Right lung (tissue), 2 donors: ENCODE measurements at regions not wholly inside any gene's neighbourhood (a gene's known extent, or its start where the extent isn't known, plus 50 kb on each side); places are given as distances from the start of the nearest gene placed in this dataset.

Source experiments
- DNase-seq, 2 donors: peaks; one replicate each; pipeline ENCODE4 v3.0.0-alpha.2; 2013

GRCh38 chr4:104964410-104965175 lies 182.1 kb upstream of the TET2 start:
- DNase-seq: no peak

GRCh38 chr4:104966349-104967033 lies 180.2 kb upstream of the TET2 start:
- DNase-seq: peak in 1 of 2 donors; percentile 32

- DNase-seq: no peak
These were observed 179.7 kb upstream of the TET2 start for GRCh38 chr4:104967034-104967401.

GRCh38 chr4:104969394-104970082 lies 177.1 kb upstream of the TET2 start:
- DNase-seq: no peak

- DNase-seq: no peak
These were observed 175.2 kb upstream of the TET2 start for GRCh38 chr4:104971462-104971861.

- no peak for DNase-seq
These were observed 173.0 kb upstream of the TET2 start for GRCh38 chr4:104973708-104974107.

- no peak for DNase-seq
These were observed 171.1 kb upstream of the TET2 start for GRCh38 chr4:104975617-104976016.

DNA sequence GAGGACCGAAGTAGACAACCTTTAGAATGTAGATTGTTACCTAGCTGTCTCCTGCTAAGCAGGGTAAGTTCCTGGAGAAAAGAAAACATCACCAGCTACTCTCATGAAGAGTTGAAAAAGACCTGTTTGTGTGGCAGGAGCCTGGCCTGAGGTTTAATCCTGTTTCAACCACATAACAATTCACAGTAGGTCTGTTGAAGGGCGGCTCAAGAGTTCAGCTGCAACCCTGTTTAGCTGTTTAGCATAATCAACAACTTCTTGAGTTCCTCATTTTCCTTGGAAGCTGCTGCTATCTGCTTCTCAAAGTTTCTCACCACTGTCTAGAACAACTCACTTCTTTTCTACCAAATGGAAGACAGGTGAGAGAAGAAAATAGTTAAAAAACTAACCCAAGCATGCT lies 170.4 kb upstream of the TET2 start:
- DNase-seq: no peak

DNA sequence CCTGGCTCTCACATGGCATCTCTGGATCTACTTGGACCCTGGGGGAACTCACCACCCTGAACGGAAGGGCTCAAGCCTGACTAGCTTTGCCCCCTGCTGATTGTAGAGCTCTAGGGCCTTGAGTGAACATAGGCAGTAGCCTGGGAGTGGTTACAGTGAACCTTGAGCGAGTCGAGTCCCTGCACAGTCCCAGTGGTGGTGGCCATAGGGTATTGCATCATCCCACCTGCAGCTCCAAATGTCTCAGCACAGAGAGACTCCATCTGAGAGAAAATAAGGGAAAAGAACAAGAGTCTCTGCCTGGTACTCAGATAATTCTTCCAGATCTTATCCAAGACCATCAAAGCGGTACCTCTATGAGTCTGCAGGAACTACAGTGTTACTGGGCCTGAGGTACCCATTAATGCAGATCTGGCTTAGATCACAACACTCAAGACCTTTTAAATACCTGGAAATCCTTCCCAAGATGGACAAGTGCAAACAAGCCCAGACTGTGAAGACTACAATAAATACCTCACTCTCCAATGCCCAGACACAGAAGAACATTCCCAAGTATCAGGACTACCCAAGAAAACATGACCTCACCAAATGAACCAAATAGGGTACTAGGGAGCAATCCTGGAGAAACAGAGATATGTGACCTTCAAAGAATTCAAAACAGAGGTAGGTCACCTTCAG lies 167.5 kb upstream of the TET2 start:
- no peak for DNase-seq

DNA sequence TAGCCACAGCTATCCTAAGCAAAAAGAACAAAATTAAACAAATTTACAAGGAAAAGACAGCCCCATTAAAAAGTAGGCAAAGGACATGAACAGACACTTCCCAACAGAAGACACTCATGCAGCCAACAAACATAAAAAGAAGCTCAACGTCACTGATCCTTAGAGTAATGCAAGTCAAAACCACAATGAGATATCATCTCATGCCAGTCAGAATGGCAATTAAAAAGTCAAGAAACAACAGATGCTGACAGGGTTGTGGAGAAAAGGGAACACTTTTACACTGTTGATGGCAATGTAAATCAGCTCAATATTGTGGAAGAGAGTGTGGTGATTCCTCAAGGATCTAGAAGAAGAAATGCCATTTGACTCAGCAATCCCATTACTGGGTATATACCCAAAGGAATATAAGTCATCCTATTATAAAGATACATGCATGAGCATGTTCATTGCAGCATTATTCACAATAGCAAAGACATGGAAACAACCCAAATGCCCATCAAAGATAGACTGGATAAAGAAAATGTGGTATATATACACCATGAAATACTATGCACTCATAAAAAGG lies 163.0 kb upstream of the TET2 start:
- DNase-seq: no peak

DNA sequence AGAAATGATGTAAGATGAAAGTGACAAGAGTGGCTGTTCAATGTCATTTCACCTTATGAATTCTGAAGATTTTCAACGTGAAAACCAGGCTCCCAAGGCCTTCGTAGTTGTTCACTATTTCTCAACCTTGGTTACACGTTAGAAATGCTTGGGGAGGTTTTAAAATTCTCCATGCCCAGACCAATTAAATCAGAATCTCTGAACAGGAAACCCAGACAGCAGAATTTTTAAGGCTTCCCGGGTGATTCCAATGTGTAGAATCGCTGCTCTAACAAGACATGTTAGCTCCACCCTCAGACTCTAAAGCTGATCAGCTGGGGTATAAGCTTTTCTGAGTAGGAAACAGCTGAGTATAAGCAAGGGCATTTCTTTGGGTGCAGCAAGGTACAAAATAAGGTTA lies 160.4 kb upstream of the TET2 start:
- no peak for DNase-seq

DNA sequence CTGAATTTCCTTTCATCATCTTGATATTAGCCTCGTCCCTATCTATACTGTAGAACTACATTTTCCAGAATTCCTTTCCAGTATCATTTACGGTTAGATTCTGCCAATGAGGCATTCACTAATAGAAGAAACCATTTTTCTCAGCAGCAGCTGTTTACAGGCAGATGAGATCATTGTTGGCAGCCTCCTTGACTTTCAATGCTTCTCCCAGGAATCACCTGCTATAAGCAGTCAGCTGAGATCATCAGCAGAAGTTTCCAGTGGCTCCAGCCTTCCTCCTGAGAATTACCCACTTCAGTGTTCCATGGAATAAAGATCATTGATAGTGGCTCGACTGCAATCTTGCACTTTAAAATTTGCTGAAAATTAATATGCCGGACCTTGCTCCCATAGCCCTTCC lies 157.3 kb upstream of the TET2 start:
- no peak for DNase-seq

GRCh38 chr4:105002278-105002677 lies 144.4 kb upstream of the TET2 start:
- no peak for DNase-seq

- no peak for DNase-seq
These were observed 132.4 kb upstream of the TET2 start for GRCh38 chr4:105014234-105014633.

- no peak for DNase-seq
These were observed 132.0 kb upstream of the TET2 start for GRCh38 chr4:105014635-105015034.

- DNase-seq: no peak
These were observed 130.9 kb upstream of the TET2 start for GRCh38 chr4:105015750-105016149.

- no peak for DNase-seq
These were observed 123.6 kb upstream of the TET2 start for GRCh38 chr4:105022811-105023667.

GRCh38 chr4:105023668-105024055 lies 123.0 kb upstream of the TET2 start:
- DNase-seq: no peak

DNA sequence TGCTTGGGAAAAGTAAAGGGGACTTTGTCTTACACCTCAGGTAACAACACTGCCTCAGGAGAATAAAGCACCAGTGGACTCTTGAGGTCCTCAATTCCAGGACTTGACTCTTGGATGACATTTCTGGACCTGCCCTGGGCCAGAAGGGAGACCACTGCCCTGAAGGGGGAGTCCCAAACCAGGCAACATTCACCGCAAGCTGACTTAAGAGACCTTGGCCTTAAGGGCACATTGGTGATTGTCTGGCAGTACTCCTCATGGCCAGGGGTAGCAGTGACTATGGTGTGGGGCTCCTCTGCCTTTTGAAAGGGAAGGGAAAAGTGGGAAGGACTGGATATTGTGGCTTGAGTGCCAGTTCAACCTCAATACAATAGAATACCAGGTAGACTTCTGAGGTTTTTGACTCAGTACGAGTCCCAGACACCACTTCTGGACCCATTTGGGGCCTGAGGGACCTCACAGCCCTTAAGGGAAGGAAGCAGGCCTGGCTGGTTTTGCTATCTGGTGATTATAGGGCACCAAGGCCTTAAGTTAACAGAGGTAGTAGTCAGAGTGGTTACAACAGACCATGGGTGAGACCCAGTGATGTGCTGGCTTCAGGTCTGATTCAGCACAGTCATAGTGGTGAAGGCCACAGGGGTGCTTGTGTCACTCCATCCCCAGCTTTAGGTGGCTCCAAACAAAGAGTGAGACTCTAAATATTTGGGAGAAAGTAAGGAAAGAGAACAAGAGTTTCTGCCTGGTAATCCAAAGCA lies 121.2 kb upstream of the TET2 start:
- no peak for DNase-seq

DNA sequence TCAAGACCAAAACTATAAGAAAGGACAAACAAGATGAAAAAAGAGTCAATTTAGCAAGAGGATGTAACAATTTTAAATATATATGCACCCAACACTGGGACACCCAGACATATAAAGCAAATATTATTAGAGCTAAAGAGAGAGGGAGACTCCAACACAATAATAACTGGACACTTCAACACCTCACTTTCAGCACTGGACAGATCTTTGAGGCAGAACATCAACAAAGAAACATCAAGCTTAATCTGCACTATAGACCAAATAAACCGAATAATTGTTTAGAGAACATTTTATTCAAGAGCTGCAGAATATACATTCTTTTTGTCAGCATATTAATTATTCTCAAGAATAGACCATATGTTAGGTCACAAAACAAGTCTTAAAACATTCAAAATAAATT lies 109.7 kb upstream of the TET2 start:
- no peak for DNase-seq
